NCI-H748 treated with DMSO at 0.1 percent for 48 hours (cell line): ENCODE measurements at regions not wholly inside any gene's neighbourhood (a gene's known extent, or its start where the extent isn't known, plus 50 kb on each side); places are given as distances from the start of the nearest gene placed in this dataset.
A peak's percentile ranks its signal among the peaks of the same experiment; 100 is the strongest.
"Not testable (repeated sequence)": the region's sequence is repeated elsewhere in the genome, so short reads cannot be mapped to it uniquely, and the experiment has no call there.

Source experiments
- DNase-seq: peaks from one replicate; lab custom pipeline; 2025; lab: John Stamatoyannopoulos, UW

- no peak for DNase-seq
These were observed 352.5 kb upstream of the EPHA4 start for GRCh38 chr2:221924576-221924975.

- DNase-seq: no peak
These were observed 343.8 kb upstream of the EPHA4 start for GRCh38 chr2:221915926-221916325.

GRCh38 chr2:221914334-221914880, 342.3 kb upstream of the EPHA4 start:
- no peak for DNase-seq

GRCh38 chr2:221911890-221912289, 339.8 kb upstream of the EPHA4 start:
- peak; percentile 45 for DNase-seq

- no peak for DNase-seq
These were observed 339.2 kb upstream of the EPHA4 start for GRCh38 chr2:221911321-221911720.

- DNase-seq: no peak
These were observed 336.4 kb upstream of the EPHA4 start for GRCh38 chr2:221908518-221908917.

GRCh38 chr2:221897718-221898117, 325.6 kb upstream of the EPHA4 start:
- no peak for DNase-seq

- no peak for DNase-seq
These were observed 324.5 kb upstream of the EPHA4 start for GRCh38 chr2:221896505-221897151.

GRCh38 chr2:221895366-221896121, 323.4 kb upstream of the EPHA4 start:
- no peak for DNase-seq

GRCh38 chr2:221893501-221893900, 321.4 kb upstream of the EPHA4 start:
- DNase-seq: no peak

- not testable (repeated sequence) for DNase-seq
These were observed 319.9 kb upstream of the EPHA4 start for GRCh38 chr2:221892006-221892405.

GRCh38 chr2:221883976-221884375, 311.9 kb upstream of the EPHA4 start:
- DNase-seq: peak; percentile 54

- no peak for DNase-seq
These were observed 303.9 kb upstream of the EPHA4 start for GRCh38 chr2:221876016-221876415.

GRCh38 chr2:221874444-221874843, 302.3 kb upstream of the EPHA4 start:
- DNase-seq: no peak

GRCh38 chr2:221857719-221858118, 285.6 kb upstream of the EPHA4 start:
- DNase-seq: no peak

GRCh38 chr2:221853297-221853696, 281.2 kb upstream of the EPHA4 start:
- DNase-seq: no peak

GRCh38 chr2:221851531-221852045, 279.5 kb upstream of the EPHA4 start:
- DNase-seq: no peak

- no peak for DNase-seq
These were observed 278.0 kb upstream of the EPHA4 start for GRCh38 chr2:221850076-221850475.

- no peak for DNase-seq
These were observed 276.2 kb upstream of the EPHA4 start for GRCh38 chr2:221848286-221848685.

GRCh38 chr2:221845021-221845365, 272.9 kb upstream of the EPHA4 start:
- DNase-seq: no peak

GRCh38 chr2:221844212-221845020, 272.3 kb upstream of the EPHA4 start:
- no peak for DNase-seq

- DNase-seq: no peak
These were observed 264.0 kb upstream of the EPHA4 start for GRCh38 chr2:221836095-221836494.
